IMR-90 (cell line): ENCODE measurements at regions not wholly inside any gene's neighbourhood (a gene's known extent, or its start where the extent isn't known, plus 50 kb on each side); places are given as distances from the start of the nearest gene placed in this dataset.

ENCODE experiments used
- BHLHE40 ChIP-seq: fragments of 150-350 bp; IDR thresholded peaks from 2 replicates; pipeline ENCODE4 v1.6.1; 2016; ENCODE audit warnings: mild to moderate bottlenecking, low read depth, low read length
- CEBPB ChIP-seq: IDR thresholded peaks from 2 replicates; pipeline ENCODE4 v1.6.1; 2012; ENCODE audit warnings: low read depth, low read length, improper control_type of control experiment
- CHD1 ChIP-seq: IDR thresholded peaks from 2 replicates; pipeline ENCODE4 v1.6.1; 2012; ENCODE audit warnings: low read depth, low read length, improper control_type of control experiment
- FOS ChIP-seq: fragments of 150-350 bp; IDR thresholded peaks from 2 replicates; pipeline ENCODE4 v1.6.1; 2016; ENCODE audit warnings: low read depth, low read length
- MAZ ChIP-seq: IDR thresholded peaks from 2 replicates; pipeline ENCODE4 v1.6.1; 2012; ENCODE audit warnings: low read depth, mild to moderate bottlenecking, low read length, improper control_type of control experiment, moderate library complexity, borderline replicate concordance
- NFE2L2 ChIP-seq: fragments of 150-350 bp; IDR thresholded peaks from 2 replicates; pipeline ENCODE4 v1.6.1; 2016; ENCODE audit warnings: low read depth, mild to moderate bottlenecking, low read length
- POLR2A ChIP-seq: IDR thresholded peaks from 2 replicates; pipeline ENCODE4 v1.6.1; 2012; ENCODE audit warnings: mild to moderate bottlenecking, low read depth, low read length
- RAD21 ChIP-seq: IDR thresholded peaks from 2 replicates; pipeline ENCODE4 v1.6.1; 2012; ENCODE audit warnings: low read length, improper control_type of control experiment
- RCOR1 ChIP-seq: IDR thresholded peaks from 2 replicates; pipeline ENCODE4 v1.6.1; 2012; ENCODE audit warnings: mild to moderate bottlenecking, low read length, improper control_type of control experiment; ENCODE audit not compliant: insufficient replicate concordance
- RFX5 ChIP-seq: IDR thresholded peaks from 2 replicates; pipeline ENCODE4 v1.8.0; 2012; ENCODE audit warnings: low read depth, mild to moderate bottlenecking, low read length, moderate library complexity
- SMC3 ChIP-seq: fragments of 150-350 bp; IDR thresholded peaks from 2 replicates; pipeline ENCODE4 v1.6.1; 2016; ENCODE audit warnings: low read depth, mild to moderate bottlenecking, antibody characterized with exemption, low read length, moderate library complexity
- TF ChIP-seq, protein P1 (sequence below): conservative IDR thresholded peaks from 2 replicates; pipeline ENCODE4 v1.5.1; 2012; ENCODE audit warnings: mild to moderate bottlenecking, low read depth, low read length, improper control_type of control experiment
- TF ChIP-seq, protein P2 (sequence below): fragments of 150-350 bp; IDR thresholded peaks from 2 replicates; pipeline ENCODE4 v1.6.1; 2016; ENCODE audit warnings: low read depth, mild to moderate bottlenecking, low read length, moderate library complexity, borderline replicate concordance
- TF ChIP-seq, protein P3 (sequence below): fragments of 150-350 bp; IDR thresholded peaks from 2 replicates; pipeline ENCODE4 v1.6.1; 2017; ENCODE audit warnings: mild to moderate bottlenecking, antibody characterized with exemption, low read length, low read depth

DNA sequence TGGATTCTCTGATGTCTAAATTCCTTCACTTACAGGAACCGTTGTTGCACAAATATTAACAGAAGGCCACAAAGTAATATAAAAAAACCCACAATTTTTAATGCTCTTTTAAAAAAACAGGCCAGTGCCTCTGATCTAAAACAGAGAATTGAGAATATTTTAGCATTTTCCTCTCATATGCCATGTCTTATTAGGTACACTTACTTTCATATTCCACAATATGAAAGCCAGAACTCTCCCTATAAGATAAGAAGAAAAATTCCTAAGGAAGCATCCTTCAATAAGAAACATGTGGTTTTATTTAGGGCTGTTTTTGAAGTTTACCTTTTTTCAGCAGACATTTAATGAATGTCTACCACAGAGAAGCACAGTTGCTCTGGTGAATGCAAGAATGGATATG, 214.5 kb downstream of the FAT3 start:
- TF ChIP-seq, protein P1, sequence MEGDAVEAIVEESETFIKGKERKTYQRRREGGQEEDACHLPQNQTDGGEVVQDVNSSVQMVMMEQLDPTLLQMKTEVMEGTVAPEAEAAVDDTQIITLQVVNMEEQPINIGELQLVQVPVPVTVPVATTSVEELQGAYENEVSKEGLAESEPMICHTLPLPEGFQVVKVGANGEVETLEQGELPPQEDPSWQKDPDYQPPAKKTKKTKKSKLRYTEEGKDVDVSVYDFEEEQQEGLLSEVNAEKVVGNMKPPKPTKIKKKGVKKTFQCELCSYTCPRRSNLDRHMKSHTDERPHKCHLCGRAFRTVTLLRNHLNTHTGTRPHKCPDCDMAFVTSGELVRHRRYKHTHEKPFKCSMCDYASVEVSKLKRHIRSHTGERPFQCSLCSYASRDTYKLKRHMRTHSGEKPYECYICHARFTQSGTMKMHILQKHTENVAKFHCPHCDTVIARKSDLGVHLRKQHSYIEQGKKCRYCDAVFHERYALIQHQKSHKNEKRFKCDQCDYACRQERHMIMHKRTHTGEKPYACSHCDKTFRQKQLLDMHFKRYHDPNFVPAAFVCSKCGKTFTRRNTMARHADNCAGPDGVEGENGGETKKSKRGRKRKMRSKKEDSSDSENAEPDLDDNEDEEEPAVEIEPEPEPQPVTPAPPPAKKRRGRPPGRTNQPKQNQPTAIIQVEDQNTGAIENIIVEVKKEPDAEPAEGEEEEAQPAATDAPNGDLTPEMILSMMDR: no peak
- TF ChIP-seq RCOR1 (no peak), POLR2A (no peak), NFE2L2 (no peak), SMC3 (no peak), CHD1 (no peak), CEBPB (no peak), RFX5 (no peak), RAD21 (no peak), MAZ (no peak), FOS (no peak), BHLHE40 (no peak)
- TF ChIP-seq, protein P2, sequence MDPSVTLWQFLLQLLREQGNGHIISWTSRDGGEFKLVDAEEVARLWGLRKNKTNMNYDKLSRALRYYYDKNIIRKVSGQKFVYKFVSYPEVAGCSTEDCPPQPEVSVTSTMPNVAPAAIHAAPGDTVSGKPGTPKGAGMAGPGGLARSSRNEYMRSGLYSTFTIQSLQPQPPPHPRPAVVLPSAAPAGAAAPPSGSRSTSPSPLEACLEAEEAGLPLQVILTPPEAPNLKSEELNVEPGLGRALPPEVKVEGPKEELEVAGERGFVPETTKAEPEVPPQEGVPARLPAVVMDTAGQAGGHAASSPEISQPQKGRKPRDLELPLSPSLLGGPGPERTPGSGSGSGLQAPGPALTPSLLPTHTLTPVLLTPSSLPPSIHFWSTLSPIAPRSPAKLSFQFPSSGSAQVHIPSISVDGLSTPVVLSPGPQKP: no peak
- TF ChIP-seq, protein P3, sequence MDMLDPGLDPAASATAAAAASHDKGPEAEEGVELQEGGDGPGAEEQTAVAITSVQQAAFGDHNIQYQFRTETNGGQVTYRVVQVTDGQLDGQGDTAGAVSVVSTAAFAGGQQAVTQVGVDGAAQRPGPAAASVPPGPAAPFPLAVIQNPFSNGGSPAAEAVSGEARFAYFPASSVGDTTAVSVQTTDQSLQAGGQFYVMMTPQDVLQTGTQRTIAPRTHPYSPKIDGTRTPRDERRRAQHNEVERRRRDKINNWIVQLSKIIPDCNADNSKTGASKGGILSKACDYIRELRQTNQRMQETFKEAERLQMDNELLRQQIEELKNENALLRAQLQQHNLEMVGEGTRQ: no peak
